ENCODE measurements at regions not wholly inside any gene's neighbourhood (a gene's known extent, or its start where the extent isn't known, plus 50 kb on each side); places are given as distances from the start of the nearest gene placed in this dataset.

DNA sequence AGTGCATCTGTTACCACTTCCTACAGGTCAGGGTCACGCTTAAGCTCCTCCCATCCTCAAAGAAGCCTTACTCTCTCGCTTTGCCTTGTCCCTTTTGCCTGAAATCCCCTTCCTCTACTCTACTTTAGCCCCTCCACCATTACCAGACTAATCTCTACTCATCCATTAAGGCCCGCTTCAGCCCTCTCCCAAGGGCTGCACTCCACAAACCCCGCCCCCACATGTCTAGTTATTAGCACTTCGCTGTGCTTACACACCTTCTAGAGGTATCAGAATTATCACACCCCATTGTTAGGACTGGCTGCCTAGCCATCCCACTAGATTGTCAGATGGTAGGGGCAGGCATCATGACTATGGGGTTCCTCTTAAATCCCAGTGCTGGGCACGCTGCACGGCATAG, 565.7 kb upstream of the WWC1 start:
- Histone ChIP-seq H3K4me3 (ENCODE audit: low read length) (no peak overlapping the region), H4K20me1 (ENCODE audit: insufficient read depth) (no peaks in the 10 kb centered on the region), H3K36me3 (ENCODE audit: insufficient read depth, low read length) (no peaks in the 10 kb centered on the region), H3K4me2 (ENCODE audit: low read length) (no peak overlapping the region), H3K27me3 (ENCODE audit: insufficient read depth, low read depth, low read length) (no peaks in the 10 kb centered on the region), H3K9me3 (ENCODE audit: low read length) (no peaks in the 10 kb centered on the region), H3F3A (ENCODE audit: insufficient read depth, low read length, poor library complexity, severe bottlenecking) (no peaks in the 10 kb centered on the region), H3K9ac (ENCODE audit: low read length) (no peak overlapping the region), H3K79me2 (replicated peaks; ENCODE audit: insufficient read depth, low read length) (no peaks in the 10 kb centered on the region), H3K9me2 (ENCODE audit: insufficient read depth, low read length) (no peaks in the 10 kb centered on the region), H3K27ac (ENCODE audit: low read length) (no peak overlapping the region), H2AFZ (ENCODE audit: low read depth, low read length) (no peak overlapping the region)
- TF ChIP-seq, protein P1, sequence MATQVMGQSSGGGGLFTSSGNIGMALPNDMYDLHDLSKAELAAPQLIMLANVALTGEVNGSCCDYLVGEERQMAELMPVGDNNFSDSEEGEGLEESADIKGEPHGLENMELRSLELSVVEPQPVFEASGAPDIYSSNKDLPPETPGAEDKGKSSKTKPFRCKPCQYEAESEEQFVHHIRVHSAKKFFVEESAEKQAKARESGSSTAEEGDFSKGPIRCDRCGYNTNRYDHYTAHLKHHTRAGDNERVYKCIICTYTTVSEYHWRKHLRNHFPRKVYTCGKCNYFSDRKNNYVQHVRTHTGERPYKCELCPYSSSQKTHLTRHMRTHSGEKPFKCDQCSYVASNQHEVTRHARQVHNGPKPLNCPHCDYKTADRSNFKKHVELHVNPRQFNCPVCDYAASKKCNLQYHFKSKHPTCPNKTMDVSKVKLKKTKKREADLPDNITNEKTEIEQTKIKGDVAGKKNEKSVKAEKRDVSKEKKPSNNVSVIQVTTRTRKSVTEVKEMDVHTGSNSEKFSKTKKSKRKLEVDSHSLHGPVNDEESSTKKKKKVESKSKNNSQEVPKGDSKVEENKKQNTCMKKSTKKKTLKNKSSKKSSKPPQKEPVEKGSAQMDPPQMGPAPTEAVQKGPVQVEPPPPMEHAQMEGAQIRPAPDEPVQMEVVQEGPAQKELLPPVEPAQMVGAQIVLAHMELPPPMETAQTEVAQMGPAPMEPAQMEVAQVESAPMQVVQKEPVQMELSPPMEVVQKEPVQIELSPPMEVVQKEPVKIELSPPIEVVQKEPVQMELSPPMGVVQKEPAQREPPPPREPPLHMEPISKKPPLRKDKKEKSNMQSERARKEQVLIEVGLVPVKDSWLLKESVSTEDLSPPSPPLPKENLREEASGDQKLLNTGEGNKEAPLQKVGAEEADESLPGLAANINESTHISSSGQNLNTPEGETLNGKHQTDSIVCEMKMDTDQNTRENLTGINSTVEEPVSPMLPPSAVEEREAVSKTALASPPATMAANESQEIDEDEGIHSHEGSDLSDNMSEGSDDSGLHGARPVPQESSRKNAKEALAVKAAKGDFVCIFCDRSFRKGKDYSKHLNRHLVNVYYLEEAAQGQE (IDR thresholded peaks at IDR 0.05; ENCODE audit: borderline replicate concordance) = no peak
- TF ChIP-seq, protein P2, sequence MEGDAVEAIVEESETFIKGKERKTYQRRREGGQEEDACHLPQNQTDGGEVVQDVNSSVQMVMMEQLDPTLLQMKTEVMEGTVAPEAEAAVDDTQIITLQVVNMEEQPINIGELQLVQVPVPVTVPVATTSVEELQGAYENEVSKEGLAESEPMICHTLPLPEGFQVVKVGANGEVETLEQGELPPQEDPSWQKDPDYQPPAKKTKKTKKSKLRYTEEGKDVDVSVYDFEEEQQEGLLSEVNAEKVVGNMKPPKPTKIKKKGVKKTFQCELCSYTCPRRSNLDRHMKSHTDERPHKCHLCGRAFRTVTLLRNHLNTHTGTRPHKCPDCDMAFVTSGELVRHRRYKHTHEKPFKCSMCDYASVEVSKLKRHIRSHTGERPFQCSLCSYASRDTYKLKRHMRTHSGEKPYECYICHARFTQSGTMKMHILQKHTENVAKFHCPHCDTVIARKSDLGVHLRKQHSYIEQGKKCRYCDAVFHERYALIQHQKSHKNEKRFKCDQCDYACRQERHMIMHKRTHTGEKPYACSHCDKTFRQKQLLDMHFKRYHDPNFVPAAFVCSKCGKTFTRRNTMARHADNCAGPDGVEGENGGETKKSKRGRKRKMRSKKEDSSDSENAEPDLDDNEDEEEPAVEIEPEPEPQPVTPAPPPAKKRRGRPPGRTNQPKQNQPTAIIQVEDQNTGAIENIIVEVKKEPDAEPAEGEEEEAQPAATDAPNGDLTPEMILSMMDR (IDR thresholded peaks at IDR 0.05; ENCODE audit: poor library complexity, severe bottlenecking) = no peak
- TF ChIP-seq EP300 (conservative IDR thresholded peaks at IDR 0.05; ENCODE audit: poor library complexity, severe bottlenecking) (no peak), SMC3 (conservative IDR thresholded peaks at IDR 0.05; ENCODE audit: poor library complexity) (no peak), TAF1 (IDR thresholded peaks at IDR 0.05; ENCODE audit: low read depth) (no peak), EZH2 (IDR thresholded peaks at IDR 0.05; ENCODE audit: borderline replicate concordance, insufficient read depth, low read length, poor library complexity, severe bottlenecking) (no peak), RAD21 (conservative IDR thresholded peaks at IDR 0.05) (no peak), MXI1 (conservative IDR thresholded peaks at IDR 0.05; ENCODE audit: poor library complexity, severe bottlenecking) (no peak), POLR2AphosphoS5 (IDR thresholded peaks at IDR 0.05) (no peak)

DNA sequence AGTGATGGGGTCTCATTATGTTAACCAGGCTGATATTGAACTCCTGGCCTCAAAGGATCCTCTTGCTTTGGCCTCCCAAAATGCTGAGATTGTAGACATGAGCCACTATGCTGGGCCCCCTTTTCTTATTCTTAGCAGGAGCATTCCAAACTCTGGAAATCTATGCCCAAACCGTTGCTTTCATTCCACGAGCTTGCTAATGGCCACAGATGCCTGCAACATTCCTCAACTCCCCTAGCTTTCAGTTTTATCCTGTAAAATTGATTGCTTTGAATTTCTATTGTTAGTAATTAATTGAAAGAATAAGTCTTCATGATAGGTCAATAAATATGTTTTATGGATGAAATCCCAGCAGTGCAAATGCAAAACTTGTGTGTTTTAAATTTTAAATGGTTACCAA, 564.8 kb upstream of the WWC1 start:
- Histone ChIP-seq H3F3A (ENCODE audit: insufficient read depth, low read length, poor library complexity, severe bottlenecking) (no peaks in the 10 kb centered on the region), H3K27me3 (ENCODE audit: insufficient read depth, low read depth, low read length) (no peaks in the 10 kb centered on the region), H2AFZ (ENCODE audit: low read depth, low read length) (no peak overlapping the region), H3K4me2 (ENCODE audit: low read length) (no peak overlapping the region), H3K9me2 (ENCODE audit: insufficient read depth, low read length) (no peaks in the 10 kb centered on the region), H3K27ac (ENCODE audit: low read length) (no peak overlapping the region), H3K79me2 (replicated peaks; ENCODE audit: insufficient read depth, low read length) (no peaks in the 10 kb centered on the region), H3K4me3 (ENCODE audit: low read length) (no peak overlapping the region), H3K9me3 (ENCODE audit: low read length) (no peaks in the 10 kb centered on the region), H4K20me1 (ENCODE audit: insufficient read depth) (no peaks in the 10 kb centered on the region), H3K9ac (ENCODE audit: low read length) (no peak overlapping the region), H3K36me3 (ENCODE audit: insufficient read depth, low read length) (no peaks in the 10 kb centered on the region)
- TF ChIP-seq MXI1 (conservative IDR thresholded peaks at IDR 0.05; ENCODE audit: poor library complexity, severe bottlenecking) (no peak), EP300 (conservative IDR thresholded peaks at IDR 0.05; ENCODE audit: poor library complexity, severe bottlenecking) (no peak), EZH2 (IDR thresholded peaks at IDR 0.05; ENCODE audit: borderline replicate concordance, insufficient read depth, low read length, poor library complexity, severe bottlenecking) (no peak), RAD21 (conservative IDR thresholded peaks at IDR 0.05) (no peak), TAF1 (IDR thresholded peaks at IDR 0.05; ENCODE audit: low read depth) (no peak), POLR2AphosphoS5 (IDR thresholded peaks at IDR 0.05) (no peak), SMC3 (conservative IDR thresholded peaks at IDR 0.05; ENCODE audit: poor library complexity) (no peak)
- TF ChIP-seq, protein P2 (IDR thresholded peaks at IDR 0.05; ENCODE audit: poor library complexity, severe bottlenecking) = no peak
- TF ChIP-seq, protein P1 (IDR thresholded peaks at IDR 0.05; ENCODE audit: borderline replicate concordance) = no peak
